CD4-positive, alpha-beta T cell treated with Interleukin-6 for 4 hours (primary cell): ENCODE measurements at regions not wholly inside any gene's neighbourhood (a gene's known extent, or its start where the extent isn't known, plus 50 kb on each side); places are given as distances from the start of the nearest gene placed in this dataset.
A peak's percentile ranks its signal among the peaks of the same experiment; 100 is the strongest.

Source experiments
- DNase-seq: peaks from one replicate; pipeline ENCODE4 v3.0.0-alpha.2; 2020; ENCODE audit warnings: mixed read lengths

DNA sequence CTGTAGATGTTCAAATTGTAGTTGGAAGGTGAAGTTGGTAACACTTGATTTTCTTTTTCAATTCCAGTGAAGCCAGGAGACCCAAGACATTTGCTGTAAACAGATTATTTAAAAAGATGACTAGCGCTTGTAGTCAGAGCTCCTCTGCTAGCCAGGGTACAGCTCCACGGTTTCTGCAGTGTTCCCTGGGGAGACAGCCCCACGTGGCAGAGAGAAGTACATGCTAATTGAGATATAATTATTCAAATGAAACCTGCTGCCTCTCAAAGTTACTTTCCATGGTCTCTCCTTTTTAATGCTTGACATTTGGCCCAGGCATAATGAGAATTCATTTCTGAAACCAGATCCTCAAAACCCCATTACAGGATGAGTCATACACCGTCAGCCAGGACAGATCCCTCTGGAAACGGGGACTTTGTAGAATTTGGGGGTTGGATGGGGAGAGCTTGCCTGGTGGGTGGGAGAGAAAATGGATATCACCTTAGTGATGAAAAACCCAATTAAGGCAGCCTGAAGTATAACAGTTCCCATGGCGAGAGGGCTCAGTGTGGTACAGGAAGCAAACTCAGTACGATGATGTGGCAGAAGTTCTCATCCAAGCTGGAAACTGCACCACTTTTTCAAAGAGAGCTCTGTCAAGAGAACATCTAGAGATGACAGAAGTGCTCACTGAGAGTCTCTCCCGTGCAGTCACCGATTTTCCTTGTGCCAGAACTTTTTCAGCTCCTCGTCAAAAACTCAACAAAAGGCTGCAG lies 637.7 kb upstream of the TMEM132C start:
- DNase-seq = no peak

- DNase-seq = no peak
Measured at GRCh38 chr12:127632461-127632860, 634.5 kb upstream of the TMEM132C start.

GRCh38 chr12:127635838-127636237 lies 631.1 kb upstream of the TMEM132C start:
- DNase-seq = no peak

DNA sequence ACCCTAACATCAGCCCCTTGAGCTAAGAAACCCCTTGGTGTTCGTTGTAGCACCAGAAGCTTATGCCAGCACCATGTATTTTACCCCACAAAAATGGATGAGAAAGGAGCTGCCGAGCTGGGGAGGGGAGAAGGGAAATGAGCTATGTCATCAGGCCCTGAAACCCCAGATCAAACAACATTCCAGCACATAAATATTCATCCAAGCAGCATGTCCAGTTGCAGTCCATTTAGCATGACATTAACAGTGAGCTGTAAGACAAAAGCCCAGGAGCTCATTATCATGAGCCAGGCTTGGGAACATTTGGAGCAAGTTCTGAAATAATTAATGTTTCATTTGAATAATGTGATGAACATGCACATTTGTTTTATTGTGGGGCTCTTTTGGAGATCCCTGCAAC lies 630.1 kb upstream of the TMEM132C start:
- no peak for DNase-seq

DNA sequence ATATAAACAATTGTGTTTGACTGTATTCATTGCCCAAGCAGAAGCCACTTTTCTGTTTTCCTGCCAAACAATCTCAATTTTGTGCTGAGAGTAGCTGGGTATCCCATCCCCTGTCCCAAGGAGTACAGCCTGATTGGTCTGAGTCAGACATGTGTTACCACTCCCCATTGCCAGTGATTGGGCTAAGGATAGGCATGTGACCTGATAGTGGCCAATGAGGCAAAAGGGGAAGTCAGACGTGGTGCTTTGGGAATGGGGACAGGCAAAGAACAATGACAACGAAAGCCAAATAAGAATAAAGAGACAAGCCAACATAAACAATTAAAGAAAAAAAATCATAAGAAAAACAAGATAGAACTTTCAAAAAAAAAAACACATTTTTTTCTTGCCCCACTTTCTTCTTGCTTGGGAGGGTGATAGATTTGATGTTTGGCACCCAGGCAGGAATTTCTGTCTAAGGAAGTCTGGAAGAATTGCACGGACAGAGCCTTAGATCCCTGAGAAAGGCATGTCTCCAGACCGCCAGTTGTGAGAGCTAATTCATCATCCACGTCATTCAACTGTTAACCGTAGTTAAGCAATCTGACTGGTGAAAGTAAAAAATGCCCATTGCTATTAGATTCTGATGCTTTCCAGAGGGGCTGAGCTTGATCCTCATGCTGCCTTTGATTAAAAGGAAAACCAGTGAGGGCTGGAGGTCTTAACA lies 626.6 kb upstream of the TMEM132C start:
- DNase-seq = no peak

DNA sequence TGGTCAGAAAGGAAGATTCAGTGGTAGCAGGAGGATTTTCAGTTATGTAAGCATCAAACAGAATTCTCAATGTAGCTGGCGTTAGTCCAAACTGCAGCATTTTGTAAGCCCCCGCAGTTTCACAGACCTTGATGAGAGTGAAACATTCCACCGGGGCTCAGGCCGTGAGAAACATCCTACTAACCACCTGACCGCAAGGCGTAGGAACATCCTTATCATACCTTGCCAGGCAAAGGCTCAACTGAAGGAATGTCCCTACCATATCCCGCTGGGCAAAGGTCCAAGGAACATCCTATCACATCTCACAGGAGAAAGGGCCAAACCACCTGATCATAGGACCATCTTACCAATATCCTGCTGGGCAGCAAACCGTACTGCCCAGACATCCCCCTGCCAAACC lies 624.8 kb upstream of the TMEM132C start:
- DNase-seq = no peak

DNA sequence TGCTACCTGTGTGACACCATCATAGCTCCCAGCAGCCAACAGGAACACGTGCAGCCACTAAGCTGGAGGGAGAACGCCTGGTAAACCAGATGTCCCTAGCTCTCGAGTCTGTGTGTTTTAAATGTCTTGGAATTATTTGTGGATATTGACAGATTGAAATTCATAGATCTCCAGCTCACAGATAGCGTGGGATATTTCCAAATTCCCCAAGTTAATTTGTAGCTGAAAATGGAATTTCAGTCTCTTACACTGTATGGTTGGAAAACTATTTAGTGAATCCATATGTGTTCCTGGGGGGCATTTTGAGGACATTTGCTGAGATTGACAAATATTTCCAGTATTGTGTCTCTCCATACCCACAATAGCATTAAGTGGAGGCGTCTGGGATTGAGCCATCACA lies 618.6 kb upstream of the TMEM132C start:
- no peak for DNase-seq

DNA sequence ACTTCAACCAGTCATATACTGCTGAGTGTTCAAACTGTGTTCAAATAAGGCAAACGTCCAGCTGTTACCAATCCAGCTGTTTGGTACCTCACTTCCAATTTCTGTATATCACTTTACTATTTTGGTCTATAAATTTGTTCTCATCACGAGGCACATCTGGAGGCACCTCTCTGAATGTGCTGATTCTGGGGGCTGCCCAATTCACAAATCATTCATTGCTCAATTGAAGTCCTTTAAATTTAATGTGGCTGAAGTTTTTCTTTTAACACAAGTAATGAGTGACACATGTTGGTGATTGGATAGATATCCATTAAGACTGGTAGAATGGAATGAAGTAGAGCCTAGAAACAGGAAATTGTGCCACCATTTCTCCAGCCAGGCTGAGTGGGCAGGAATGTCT lies 617.0 kb upstream of the TMEM132C start:
- DNase-seq = no peak

- DNase-seq = no peak
Measured at GRCh38 chr12:127650626-127651025, 616.3 kb upstream of the TMEM132C start.

DNA sequence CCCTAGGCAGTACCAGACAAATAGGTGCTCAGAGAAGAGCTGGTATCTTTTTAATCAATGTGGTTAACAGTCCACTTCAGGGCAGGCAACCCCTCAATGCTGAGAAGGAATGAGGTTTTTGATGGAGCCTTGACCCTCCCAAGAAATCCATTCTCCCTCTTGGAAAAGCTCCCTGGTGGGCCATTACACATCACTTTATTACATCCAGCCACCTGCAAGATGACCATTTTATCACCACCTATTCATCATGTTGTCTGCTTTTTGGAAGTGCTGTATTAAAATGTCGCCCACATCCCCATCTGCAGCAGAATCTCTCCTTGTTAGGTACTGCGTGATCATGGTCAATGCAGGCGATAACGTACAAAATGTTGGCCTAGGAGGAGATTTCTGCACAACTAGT lies 614.7 kb upstream of the TMEM132C start:
- DNase-seq = no peak

- DNase-seq = no peak
Measured at GRCh38 chr12:127654383-127654985, 612.5 kb upstream of the TMEM132C start.

- DNase-seq = no peak
Measured at GRCh38 chr12:127655691-127656090, 611.3 kb upstream of the TMEM132C start.

DNA sequence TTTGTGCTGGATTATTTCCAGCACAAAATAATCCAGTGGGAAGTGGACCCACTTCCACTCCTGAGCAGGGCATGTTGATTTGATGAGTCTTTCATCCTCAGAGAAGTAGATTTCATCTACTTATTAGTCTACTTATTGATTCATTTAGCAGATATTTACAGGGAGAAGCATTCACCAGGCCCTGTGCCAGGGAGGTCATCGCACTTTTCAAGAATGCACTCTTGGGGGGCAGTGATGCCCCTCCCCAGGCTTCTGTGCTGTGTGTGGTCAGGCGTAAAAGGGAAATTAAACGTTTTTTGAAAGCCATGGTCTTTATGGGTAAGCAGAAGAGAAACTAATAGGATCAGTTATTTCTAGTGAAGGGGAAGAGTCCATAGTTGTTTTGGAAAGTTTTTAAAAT lies 610.7 kb upstream of the TMEM132C start:
- no peak for DNase-seq

DNA sequence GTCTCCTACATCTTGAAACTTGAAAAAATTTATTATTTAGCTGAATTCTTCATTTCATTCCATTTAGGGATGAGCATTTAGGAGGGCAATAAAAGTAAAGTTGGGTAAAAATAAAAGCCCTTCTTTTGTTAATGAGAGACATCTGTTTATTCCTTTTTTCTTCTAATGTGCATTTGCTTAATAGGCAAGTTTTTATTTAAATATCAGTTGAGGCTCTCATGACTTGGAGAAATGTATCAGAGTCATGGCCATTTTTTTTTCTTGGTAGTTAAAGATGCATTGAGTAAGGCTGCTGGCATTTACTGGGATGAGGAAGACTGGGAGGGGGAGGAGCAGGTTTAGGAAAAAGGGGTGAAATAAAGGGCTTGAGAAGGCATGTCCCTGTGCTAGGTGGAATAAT lies 609.9 kb upstream of the TMEM132C start:
- no peak for DNase-seq

DNA sequence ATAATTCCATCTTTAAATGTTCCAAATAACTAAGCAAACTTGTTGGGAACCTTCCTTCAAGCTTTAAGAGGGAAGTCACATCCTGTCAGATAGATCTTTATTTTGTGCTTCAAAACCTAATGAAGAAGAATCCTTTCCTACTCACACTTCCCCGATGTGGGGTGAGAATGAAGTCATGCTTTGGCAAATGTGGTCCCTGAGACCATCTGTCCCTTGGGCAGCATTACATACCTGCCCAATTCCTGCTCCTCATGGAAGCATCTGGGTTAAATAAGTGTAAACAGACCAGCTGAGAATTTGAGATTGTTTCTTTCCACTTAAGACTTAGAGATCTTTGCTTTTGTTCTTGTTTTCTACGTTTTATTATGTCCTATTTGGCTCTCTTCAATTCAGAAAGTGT lies 606.0 kb upstream of the TMEM132C start:
- DNase-seq = no peak

- no peak for DNase-seq
Measured at GRCh38 chr12:127663716-127664115, 603.3 kb upstream of the TMEM132C start.

GRCh38 chr12:127664901-127665300 lies 602.1 kb upstream of the TMEM132C start:
- DNase-seq = no peak

DNA sequence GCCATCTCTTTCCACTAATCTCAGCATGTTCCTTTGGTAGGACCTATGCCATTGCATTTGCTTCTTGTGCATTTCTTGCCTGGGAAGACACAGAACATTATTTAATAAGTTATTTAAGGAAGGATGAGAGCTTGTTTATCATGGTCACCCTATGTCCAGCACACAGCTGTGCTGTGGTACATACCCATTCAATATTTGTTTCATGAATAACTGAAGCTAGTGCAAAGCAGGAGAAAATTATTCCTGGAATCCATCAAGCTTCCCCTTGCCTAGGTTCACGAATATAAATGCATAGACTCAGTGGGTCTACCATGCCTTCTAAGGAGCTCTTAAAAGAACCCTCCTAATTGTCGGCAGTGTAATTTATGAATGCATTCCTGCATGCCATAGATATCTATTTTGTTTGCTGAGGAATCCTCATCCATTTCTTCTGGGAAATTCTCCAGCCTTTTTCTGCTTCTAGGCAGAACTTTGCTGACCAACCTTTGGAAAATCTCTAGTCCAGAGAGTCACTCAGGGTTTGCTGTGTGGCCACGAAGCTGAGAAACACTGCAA lies 599.8 kb upstream of the TMEM132C start:
- no peak for DNase-seq

DNA sequence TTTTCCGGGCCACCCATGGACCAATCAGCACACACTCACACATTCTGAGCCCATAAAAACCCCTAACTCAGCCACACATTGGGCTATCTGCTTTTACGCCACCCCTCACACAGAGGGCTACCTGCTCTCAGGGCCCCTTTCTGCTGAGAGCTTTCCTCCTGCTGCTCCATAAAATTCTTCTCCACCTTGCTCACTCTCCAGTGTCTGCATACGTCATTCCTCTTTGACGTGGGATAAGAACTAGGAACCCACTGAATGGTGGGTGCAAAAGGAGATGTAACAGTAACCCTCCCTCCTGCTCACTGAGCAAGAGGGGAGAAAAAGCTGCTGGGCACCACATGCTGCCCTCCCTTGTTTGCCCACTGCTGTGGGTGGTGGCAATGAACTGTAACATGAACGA lies 596.7 kb upstream of the TMEM132C start:
- DNase-seq = no peak

DNA sequence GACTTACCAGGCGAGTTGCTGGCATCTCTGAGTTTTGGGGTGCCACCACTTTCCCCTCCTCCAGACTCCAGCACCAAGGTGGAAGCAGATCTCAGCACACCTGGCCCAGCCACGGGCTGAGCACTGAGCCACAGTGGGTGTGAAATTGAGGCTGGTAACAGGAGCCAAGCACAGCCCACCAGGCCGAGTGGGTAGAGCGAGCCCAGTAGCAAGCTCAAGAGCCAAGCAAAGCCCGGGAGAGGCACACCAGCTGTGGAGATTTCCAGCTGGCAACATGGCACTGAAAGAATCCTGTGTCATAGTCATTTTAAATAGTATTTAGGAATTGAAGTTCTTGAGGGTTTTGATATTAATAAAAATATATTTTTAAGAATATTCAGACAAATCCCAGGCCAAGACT lies 596.2 kb upstream of the TMEM132C start:
- no peak for DNase-seq

DNA sequence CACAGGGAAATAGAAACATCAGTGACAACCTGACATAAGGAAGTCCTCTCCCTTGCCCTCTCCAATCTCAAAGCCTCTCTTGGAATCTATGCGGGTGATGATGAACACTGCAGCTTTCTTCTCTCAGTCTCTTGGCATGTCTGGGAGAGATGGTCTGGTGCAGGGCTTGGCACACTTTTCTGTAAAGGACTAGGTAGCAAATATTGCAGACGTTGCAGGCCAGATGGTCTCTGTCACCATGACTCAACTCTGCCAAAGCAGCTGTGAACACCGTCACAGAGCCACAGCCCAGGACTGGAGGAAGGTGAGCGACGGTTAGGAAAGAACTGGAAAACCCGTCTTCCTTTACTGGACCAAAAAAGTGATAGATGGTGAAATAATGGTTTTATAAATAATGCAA lies 591.0 kb upstream of the TMEM132C start:
- DNase-seq = no peak

- DNase-seq = peak; percentile 29
Measured at GRCh38 chr12:127677537-127678131, 589.3 kb upstream of the TMEM132C start.

DNA sequence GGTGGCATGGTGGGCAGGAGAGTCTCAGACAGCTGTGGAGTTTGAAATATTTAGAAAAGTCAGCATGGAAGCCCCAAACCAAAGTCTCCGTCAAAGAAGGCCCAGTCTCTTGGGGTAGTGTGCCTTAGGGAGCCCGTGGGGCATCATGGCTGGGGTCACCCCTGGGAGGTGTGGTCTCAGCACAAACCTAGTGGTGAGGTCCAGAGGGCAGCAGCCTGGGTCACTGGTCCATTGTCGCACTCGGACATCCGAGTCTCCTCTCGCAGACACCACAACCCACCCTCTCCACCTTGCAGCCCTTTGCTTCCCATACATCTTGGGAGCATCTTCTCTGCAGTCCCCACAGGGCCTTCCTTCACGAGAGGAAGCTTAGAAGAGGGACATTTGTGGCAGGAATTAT lies 588.0 kb upstream of the TMEM132C start:
- no peak for DNase-seq

DNA sequence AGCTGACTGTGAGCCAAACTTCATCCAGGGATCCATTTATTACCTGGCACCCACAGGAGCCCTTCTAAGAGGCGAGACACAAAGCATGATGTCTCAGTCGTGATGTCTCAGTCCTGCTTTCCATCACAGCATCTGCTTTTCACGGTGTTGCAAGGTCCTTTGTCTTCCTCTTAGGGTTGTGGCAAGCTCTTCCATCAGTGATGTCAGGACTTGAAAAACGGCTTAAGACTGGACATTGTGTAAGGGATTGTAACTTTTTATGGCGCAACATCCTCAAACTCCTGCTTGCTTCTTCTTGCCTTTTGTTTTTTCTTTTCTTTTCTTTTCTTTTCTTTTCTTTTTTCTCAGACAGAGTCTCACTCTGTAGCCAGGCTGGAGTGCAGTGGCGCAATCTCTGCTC lies 586.5 kb upstream of the TMEM132C start:
- no peak for DNase-seq
